ENCODE measurements at regions not wholly inside any gene's neighbourhood (a gene's known extent, or its start where the extent isn't known, plus 50 kb on each side); places are given as distances from the start of the nearest gene placed in this dataset.

DNA sequence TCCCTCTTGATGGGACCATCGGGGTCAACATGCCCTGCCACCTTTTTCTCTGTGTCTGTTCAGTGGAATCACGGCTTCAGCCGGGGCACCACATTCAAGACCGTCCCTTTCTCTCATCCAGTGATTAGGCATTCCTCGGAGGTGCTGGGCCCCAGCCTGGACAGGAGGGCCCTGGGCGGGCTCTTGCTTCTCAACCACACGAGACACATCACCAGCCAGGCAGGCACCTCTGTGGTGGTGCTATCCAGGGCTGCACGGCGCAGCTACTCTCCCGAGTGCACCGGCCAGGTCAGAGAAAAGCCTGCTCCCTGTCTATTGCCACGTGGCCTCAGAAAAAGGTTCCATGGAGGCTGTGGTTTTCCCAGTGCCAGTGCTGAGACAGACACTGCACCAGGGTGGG is 255.2 kb upstream of the IRX1 start (continued):
- TF ChIP-seq ZNF79 (CRISPR knock-in tag; IDR thresholded peaks at IDR 0.05; ENCODE audit: low read depth) = no peak

- Histone ChIP-seq H3K79me2 (ENCODE audit: control insufficient read depth, insufficient read depth, low read length) (no peaks in the 10 kb centered on the region), H3K4me1 (replicated peaks in 1 of 2; ENCODE audit: control insufficient read depth in 2 of 2, insufficient read depth in 2 of 2, low read length in 2 of 2) (no peaks in the 10 kb centered on the region), H3K9me1 (ENCODE audit: control insufficient read depth, insufficient read depth, low read length) (no peaks in the 10 kb centered on the region), H3K27ac (ENCODE audit: extremely low read depth, low read depth, low read length) (no peak overlapping the region), H3K27me3 (ENCODE audit: control insufficient read depth in 2 of 2, insufficient read depth in 2 of 2, low read length in 2 of 2) (peaks cover 6 to 49% of the 10 kb centered on the region in 2 experiments; a peak in 3 of 5 replicates), H3K4me2 (ENCODE audit: insufficient read depth, low read length) (no peak overlapping the region), H3K4me3 (no peak overlapping the region), H3K9ac (ENCODE audit: insufficient read depth in 1 of 2, low read depth in 2 of 2, low read length in 2 of 2) (no peak overlapping the region), H2AFZ (ENCODE audit: low read depth, low read length) (no peak overlapping the region), H4K20me1 (replicated peaks; ENCODE audit: control insufficient read depth, insufficient read depth, low read length) (no peaks in the 10 kb centered on the region; the same call in 1 of the 2 replicates), H3K36me3 (ENCODE audit: control insufficient read depth, insufficient read depth, low read length) (no peaks in the 10 kb centered on the region), H3K9me3 (replicated peaks; ENCODE audit: control insufficient read depth, insufficient read depth, low read depth, low read length) (no peaks in the 10 kb centered on the region)
- ChIA-PET POLR2A (no interaction called here), CTCF (ENCODE audit: low intra/inter-chr PET ratio) (no interaction called here)
- FAIRE-seq (no peak), ATAC-seq (no peak), DNase-seq (ENCODE audit: extremely low read depth in 1 of 4, low spot score in 3 of 4) (no peak)
- WGBS (ENCODE audit: insufficient coverage, low coverage, missing lambda C conversion rate) = under 1% methylated on average over 10 of the region's 10 CpGs
- intact Hi-C loops (cut with micrococcal nuclease) = no loop called here
- no peak for TF ChIP-seq SAP30 (IDR thresholded peaks at IDR 0.05; ENCODE audit: borderline replicate concordance, insufficient read depth, low read depth, low read length, poor library complexity, severe bottlenecking)
- TF ChIP-seq ETS2 (tag; IDR thresholded peaks at IDR 0.05; ENCODE audit: borderline replicate concordance, poor library complexity, severe bottlenecking) = no peak
- TF ChIP-seq ZNF766 (CRISPR knock-in tag; conservative IDR thresholded peaks at IDR 0.05) = no peak
- TF ChIP-seq ZNF586 (CRISPR knock-in tag; conservative IDR thresholded peaks at IDR 0.05) = no peak
- TF ChIP-seq ILK (tag; IDR thresholded peaks at IDR 0.05; ENCODE audit: borderline replicate concordance, low read depth) = no peak
- no peak for TF ChIP-seq EWSR1 (IDR thresholded peaks at IDR 0.05; ENCODE audit: borderline replicate concordance, low read depth, partially characterized antibody)
- TF ChIP-seq GATA2 (CRISPR knock-in tag; IDR thresholded peaks at IDR 0.05) = no peak
- no peak for TF ChIP-seq ZNF324 (CRISPR knock-in tag; IDR thresholded peaks at IDR 0.05)
- no peak for TF ChIP-seq ZNF384 (IDR thresholded peaks at IDR 0.05; ENCODE audit: low read depth, low read length)
- TF ChIP-seq STAG1 (CRISPR knock-in tag; IDR thresholded peaks at IDR 0.05; ENCODE audit: borderline replicate concordance) = no peak
- no peak for TF ChIP-seq ZNF584 (CRISPR knock-in tag; IDR thresholded peaks at IDR 0.05; ENCODE audit: low read depth)
- no peak for TF ChIP-seq ZC3H11A (IDR thresholded peaks at IDR 0.05; ENCODE audit: low read depth, low read length)
- no peak for TF ChIP-seq ELK3 (CRISPR knock-in tag; IDR thresholded peaks at IDR 0.05)
- no peak for TF ChIP-seq HMGN3 (IDR thresholded peaks at IDR 0.05; ENCODE audit: borderline replicate concordance, extremely low read depth, insufficient read length, low read depth, low read length)
- TF ChIP-seq KLF6 (CRISPR knock-in tag; IDR thresholded peaks at IDR 0.05; ENCODE audit: borderline replicate concordance) = no peak
- TF ChIP-seq PTRF (tag; IDR thresholded peaks at IDR 0.05) = no peak
- no peak for TF ChIP-seq TEAD1 (CRISPR knock-in tag; IDR thresholded peaks at IDR 0.05)
- TF ChIP-seq RBM15 (IDR thresholded peaks at IDR 0.05; ENCODE audit: insufficient read depth, low read length) = no peak
- no peak for TF ChIP-seq NEUROD1 (IDR thresholded peaks at IDR 0.05; ENCODE audit: borderline replicate concordance, low read depth, low read length, partially characterized antibody)
- no peak for TF ChIP-seq ZFP36 (IDR thresholded peaks at IDR 0.05; ENCODE audit: low read depth, low read length, partially characterized antibody)
- no TSS peak for BruUV-seq (replicated peaks)
- in situ Hi-C loops (cut with MboI) = no loop called here
These were observed 255.9 kb upstream of the IRX1 start for GRCh38 chr5:3339798-3340115.
